ENCODE measurements at regions not wholly inside any gene's neighbourhood (a gene's known extent, or its start where the extent isn't known, plus 50 kb on each side); places are given as distances from the start of the nearest gene placed in this dataset.
A peak's percentile ranks its signal among the peaks of the same experiment; 100 is the strongest.

GRCh38 chr4:184534511-184535391 lies 60.4 kb upstream of the IRF2 start:
- no peak for TF ChIP-seq CTCF (IDR thresholded peaks at IDR 0.05)
- peak overlapping the region; percentile 81 for H3K4me3 Mint-ChIP-seq
- no peaks in the 10 kb centered on the region for H3K9me3 Mint-ChIP-seq
- no peaks in the 10 kb centered on the region for H3K27me3 ChIP-seq (ENCODE audit: control insufficient read depth, insufficient read depth, low read length)
- no peaks in the 10 kb centered on the region for H3K27me3 Mint-ChIP-seq (ENCODE audit: low read depth in 2 of 2)
- H3K27ac Mint-ChIP-seq: peak overlapping the region; percentile 99 to 100
- H3K36me3 ChIP-seq (ENCODE audit: control insufficient read depth, insufficient read depth, low read length): no peaks in the 10 kb centered on the region
- peak overlapping the region; percentile 0 for H3K4me3 ChIP-seq (ENCODE audit: low read length)
- H3K4me1 ChIP-seq (ENCODE audit: control insufficient read depth, insufficient read depth, low read length): peaks cover 25% of the 10 kb centered on the region
- WGBS (ENCODE audit: insufficient coverage): 3% methylated on average over 5 of the region's 5 CpGs
- intact Hi-C loops (cut with micrococcal nuclease): loop anchor here (10.0 kb wide), 2 partner anchors 190 to 430 kb away; no protein-coding TSS in a partner anchor
- no peaks in the 10 kb centered on the region for H3K36me3 Mint-ChIP-seq
- no peaks in the 10 kb centered on the region for H3K9me3 ChIP-seq (ENCODE audit: control insufficient read depth, insufficient read depth, low read length)
- DNase-seq (peak in 1 of 2 donors; percentile 68), ATAC-seq (peak; percentile 25 to 45 (median 27))
- H3K4me1 Mint-ChIP-seq: peaks cover 46 to 54% of the 10 kb centered on the region in 2 donors
- H3K27ac ChIP-seq (ENCODE audit: low read length): peak overlapping the region; percentile 95

- Mint-ChIP-seq H3K27ac (peak overlapping the region; percentile 99 to 100), H3K4me1 (peaks cover 46 to 54% of the 10 kb centered on the region in 2 donors), H3K4me3 (peak overlapping the region; percentile 18), H3K36me3 (no peaks in the 10 kb centered on the region), H3K27me3 (ENCODE audit: low read depth in 2 of 2) (no peaks in the 10 kb centered on the region), H3K9me3 (no peaks in the 10 kb centered on the region)
- H3K4me1 ChIP-seq (ENCODE audit: control insufficient read depth, insufficient read depth, low read length): peaks cover 25% of the 10 kb centered on the region
- ATAC-seq (no peak), DNase-seq (no peak)
- intact Hi-C loops (cut with micrococcal nuclease): loop anchor here (10.0 kb wide), 2 partner anchors 189 to 431 kb away; no protein-coding TSS in a partner anchor
- TF ChIP-seq CTCF (IDR thresholded peaks at IDR 0.05): no peak
- H3K27me3 ChIP-seq (ENCODE audit: control insufficient read depth, insufficient read depth, low read length): no peaks in the 10 kb centered on the region
- H3K4me3 ChIP-seq (ENCODE audit: low read length): no peak overlapping the region
- peak overlapping the region; percentile 95 for H3K27ac ChIP-seq (ENCODE audit: low read length)
- H3K36me3 ChIP-seq (ENCODE audit: control insufficient read depth, insufficient read depth, low read length): no peaks in the 10 kb centered on the region
- no peaks in the 10 kb centered on the region for H3K9me3 ChIP-seq (ENCODE audit: control insufficient read depth, insufficient read depth, low read length)
Measured at GRCh38 chr4:184533908-184534307, 59.6 kb upstream of the IRF2 start.

- intact Hi-C loops (cut with micrococcal nuclease): loop anchor here (10.0 kb wide), 2 partner anchors 186 to 434 kb away; no protein-coding TSS in a partner anchor
- peaks cover 17% of the 10 kb centered on the region for H3K4me1 ChIP-seq (ENCODE audit: control insufficient read depth, insufficient read depth, low read length)
- no peaks in the 10 kb centered on the region for H3K9me3 ChIP-seq (ENCODE audit: control insufficient read depth, insufficient read depth, low read length)
- H3K9me3 Mint-ChIP-seq: no peaks in the 10 kb centered on the region
- no peaks in the 10 kb centered on the region for H3K36me3 Mint-ChIP-seq
- whole genome bisulfite sequencing (ENCODE audit: insufficient coverage): no CpG with 5 or more reads among the region's 2 CpGs
- H3K36me3 ChIP-seq (ENCODE audit: control insufficient read depth, insufficient read depth, low read length): no peaks in the 10 kb centered on the region
- no peak for DNase-seq
- no peak overlapping the region for H3K4me3 ChIP-seq (ENCODE audit: low read length)
- no peaks in the 10 kb centered on the region for H3K27me3 Mint-ChIP-seq (ENCODE audit: low read depth in 2 of 2)
- H3K27me3 ChIP-seq (ENCODE audit: control insufficient read depth, insufficient read depth, low read length): no peaks in the 10 kb centered on the region
- H3K27ac Mint-ChIP-seq: no peak overlapping the region
- peaks cover 26 to 34% of the 10 kb centered on the region in 2 donors for H3K4me1 Mint-ChIP-seq
- no peak overlapping the region for H3K4me3 Mint-ChIP-seq
- no peak for ATAC-seq
- no peak for TF ChIP-seq CTCF (IDR thresholded peaks at IDR 0.05)
- no peak overlapping the region for H3K27ac ChIP-seq (ENCODE audit: low read length)
Measured at GRCh38 chr4:184531008-184531407, 56.7 kb upstream of the IRF2 start.
